HG03565 (cell line): ENCODE measurements at regions not wholly inside any gene's neighbourhood (a gene's known extent, or its start where the extent isn't known, plus 50 kb on each side); places are given as distances from the start of the nearest gene placed in this dataset.
"Not testable (repeated sequence)": the region's sequence is repeated elsewhere in the genome, so short reads cannot be mapped to it uniquely, and the experiment has no call there.

Experiments used
- ATAC-seq: cut with Tn5 transposase; IDR thresholded peaks from one replicate; pipeline ENCODE4 v1.9.1; 2021; ENCODE audit warnings: mild to moderate bottlenecking, moderate library complexity; ENCODE audit not compliant: unreplicated experiment

GRCh38 chr6:159594750-159595117 lies 98.3 kb downstream of the SOD2 start:
- ATAC-seq, result no peak

GRCh38 chr6:159594106-159594749 lies 98.8 kb downstream of the SOD2 start:
- no peak for ATAC-seq

GRCh38 chr6:159590835-159591234 lies 102.2 kb downstream of the SOD2 start:
- no peak for ATAC-seq

- no peak for ATAC-seq
Measured at GRCh38 chr6:159586684-159587083, 106.4 kb downstream of the SOD2 start.

- ATAC-seq, result no peak
Measured at GRCh38 chr6:159582736-159583135, 110.3 kb downstream of the SOD2 start.

GRCh38 chr6:159578629-159579028 lies 114.4 kb downstream of the SOD2 start:
- ATAC-seq, result no peak

GRCh38 chr6:159577564-159577963 lies 115.5 kb downstream of the SOD2 start:
- ATAC-seq, result no peak

- ATAC-seq, result no peak
Measured at GRCh38 chr6:159572439-159573110, 120.5 kb downstream of the SOD2 start.

GRCh38 chr6:159565181-159565710 lies 127.8 kb downstream of the SOD2 start:
- ATAC-seq, result no peak

GRCh38 chr6:159564456-159564855 lies 128.6 kb downstream of the SOD2 start:
- no peak for ATAC-seq

GRCh38 chr6:159557031-159557430 lies 136.0 kb downstream of the SOD2 start:
- no peak for ATAC-seq

GRCh38 chr6:159555082-159555875 lies 137.8 kb downstream of the SOD2 start:
- no peak for ATAC-seq

- no peak for ATAC-seq
Measured at GRCh38 chr6:159541296-159541695, 151.7 kb downstream of the SOD2 start.

GRCh38 chr6:159540883-159541282 lies 152.2 kb downstream of the SOD2 start:
- no peak for ATAC-seq

GRCh38 chr6:159540152-159540551 lies 152.9 kb downstream of the SOD2 start:
- no peak for ATAC-seq

GRCh38 chr6:159538031-159538430 lies 155.0 kb downstream of the SOD2 start:
- not testable (repeated sequence) for ATAC-seq

GRCh38 chr6:159535656-159536350 lies 157.2 kb downstream of the SOD2 start:
- no peak for ATAC-seq

- ATAC-seq, result no peak
Measured at GRCh38 chr6:159533568-159533967, 159.5 kb downstream of the SOD2 start.

GRCh38 chr6:159533016-159533415 lies 160.0 kb downstream of the SOD2 start:
- ATAC-seq, result no peak

- no peak for ATAC-seq
Measured at GRCh38 chr6:159532155-159532554, 160.9 kb downstream of the SOD2 start.

GRCh38 chr6:159529934-159530333 lies 163.1 kb downstream of the SOD2 start:
- no peak for ATAC-seq
